BLaER1 treated with 17β-estradiol and CSF1 and Interleukin-3, amounts not matched to agents 10 nM and 100 nM (cell line): ENCODE measurements at regions not wholly inside any gene's neighbourhood (a gene's known extent, or its start where the extent isn't known, plus 50 kb on each side); places are given as distances from the start of the nearest gene placed in this dataset.

Experiments
- H3K27ac ChIP-seq, 11 experiments: shearing (Covaris generic); formaldehyde crosslinking; 2 replicates each; pipeline ENCODE4 v1.8.1; 2022
- H3K27me3 ChIP-seq, 11 experiments: shearing (Covaris generic); formaldehyde crosslinking; 2 replicates each; pipeline ENCODE4 v1.8.1; 2022
- H3K36me3 ChIP-seq, 11 experiments: shearing (Covaris generic); formaldehyde crosslinking; 2 replicates each; pipeline ENCODE4 v1.8.1; 2022
- H3K4me1 ChIP-seq, 10 experiments: shearing (Covaris generic); formaldehyde crosslinking; 2 replicates each; pipeline ENCODE4 v1.8.1; 2022
- H3K4me2 ChIP-seq, 11 experiments: shearing (Covaris generic); formaldehyde crosslinking; 2 replicates each; pipeline ENCODE4 v1.8.1; 2022
- H3K4me3 ChIP-seq, 10 experiments: shearing (Covaris generic); formaldehyde crosslinking; 2 replicates each; pipeline ENCODE4 v1.8.1; 2022
- H3K9ac ChIP-seq, 11 experiments: shearing (Covaris generic); formaldehyde crosslinking; 2 replicates each; pipeline ENCODE4 v1.8.1; 2022
- H3K9me3 ChIP-seq, 11 experiments: shearing (Covaris generic); formaldehyde crosslinking; replicated peaks in 1 of 11; 2 replicates each; pipeline ENCODE4 v1.8.1; 2022
- H4K20me1 ChIP-seq, 11 experiments: shearing (Covaris generic); formaldehyde crosslinking; 2 replicates each; pipeline ENCODE4 v1.8.1; 2022
- Cebpa-rat ChIP-seq, 11 experiments: shearing (Covaris generic); IDR thresholded peaks; 2 replicates each; pipeline ENCODE4 v1.8.1; 2022

GRCh38 chr6:48837744-48838143 is 625.3 kb downstream of the MMUT start:
- peaks cover 25 to 39% (median 28%) of the 10 kb centered on the region in 11 experiments for H3K9me3 ChIP-seq
- no peak overlapping the region for H3K9ac ChIP-seq
- H3K4me3 ChIP-seq: no peak overlapping the region
- H3K4me1 ChIP-seq: peaks cover 0 to 19% (median 0%) of the 10 kb centered on the region in 10 experiments; a peak in 7 of 20 replicates
- no peak for TF ChIP-seq Cebpa-rat (IDR thresholded peaks at IDR 0.05)
- H3K36me3 ChIP-seq: no peaks in the 10 kb centered on the region
- H4K20me1 ChIP-seq: no peaks in the 10 kb centered on the region
- H3K4me2 ChIP-seq: no peak overlapping the region
- H3K27ac ChIP-seq: no peak overlapping the region
- H3K27me3 ChIP-seq: no peaks in the 10 kb centered on the region

GRCh38 chr6:48835421-48835958 is 627.6 kb downstream of the MMUT start:
- no peak overlapping the region for H3K4me3 ChIP-seq
- H3K9ac ChIP-seq: 0 out of 22 replicates have a peak overlapping the region, but pooled peaks of 1 of the 11 experiments have one; percentile 15
- H4K20me1 ChIP-seq: no peaks in the 10 kb centered on the region
- peak overlapping the region in 3 of 11 experiments; percentile 13 to 60 (median 44); a peak in 4 of 22 replicates for H3K27ac ChIP-seq
- no peaks in the 10 kb centered on the region for H3K36me3 ChIP-seq
- H3K9me3 ChIP-seq: peaks cover 2 to 16% (median 6%) of the 10 kb centered on the region in 11 experiments; a peak in 21 of 22 replicates
- peaks cover 0 to 19% (median 0%) of the 10 kb centered on the region in 10 experiments; a peak in 7 of 20 replicates for H3K4me1 ChIP-seq
- H3K4me2 ChIP-seq: peak overlapping the region in 3 of 11 experiments; percentile 4 to 55 (median 54); a peak in 5 of 22 replicates
- TF ChIP-seq Cebpa-rat (IDR thresholded peaks at IDR 0.05): no peak
- no peaks in the 10 kb centered on the region for H3K27me3 ChIP-seq

- no peak for TF ChIP-seq Cebpa-rat (IDR thresholded peaks at IDR 0.05)
- Histone ChIP-seq H3K36me3 (no peaks in the 10 kb centered on the region), H3K27ac (peak overlapping the region in 4 of 11 experiments; percentile 30 to 61 (median 52); a peak in 7 of 22 replicates), H3K4me1 (peaks cover 0 to 19% (median 0%) of the 10 kb centered on the region in 10 experiments; a peak in 7 of 20 replicates), H4K20me1 (no peaks in the 10 kb centered on the region), H3K4me2 (peak overlapping the region in 3 of 11 experiments; percentile 4 to 54 (median 36); a peak in 4 of 22 replicates), H3K4me3 (no peak overlapping the region), H3K9ac (peak overlapping the region in 2 of 11 experiments; percentile 9 to 15; a peak in 1 of 22 replicates), H3K9me3 (peaks cover 0 to 9% (median 0%) of the 10 kb centered on the region in 11 experiments; a peak in 4 of 22 replicates), H3K27me3 (no peaks in the 10 kb centered on the region)
Observed at GRCh38 chr6:48834706-48835105, 628.3 kb downstream of the MMUT start.

- Histone ChIP-seq H4K20me1 (no peaks in the 10 kb centered on the region), H3K27me3 (no peaks in the 10 kb centered on the region), H3K9me3 (0 out of 22 replicates have a peak, but pooled peaks cover 0 to under 1% (median 0%) of the 10 kb centered on the region in 11 experiments), H3K9ac (no peak overlapping the region), H3K4me3 (no peak overlapping the region), H3K27ac (no peak overlapping the region), H3K4me1 (peaks cover 0 to 19% (median 0%) of the 10 kb centered on the region in 10 experiments; a peak in 7 of 20 replicates), H3K4me2 (no peak overlapping the region), H3K36me3 (no peaks in the 10 kb centered on the region)
- no peak for TF ChIP-seq Cebpa-rat (IDR thresholded peaks at IDR 0.05)
Observed at GRCh38 chr6:48833916-48834315, 629.1 kb downstream of the MMUT start.

GRCh38 chr6:48826901-48827701 is 636.0 kb downstream of the MMUT start:
- Histone ChIP-seq H3K9me3 (no peaks in the 10 kb centered on the region), H3K36me3 (no peaks in the 10 kb centered on the region), H3K4me1 (peaks cover 0 to 12% (median 0%) of the 10 kb centered on the region in 10 experiments; a peak in 3 of 20 replicates), H3K27me3 (no peaks in the 10 kb centered on the region), H3K4me3 (no peak overlapping the region), H3K27ac (peak overlapping the region in 2 of 11 experiments; percentile 39 to 61; a peak in 4 of 22 replicates), H3K9ac (no peak overlapping the region; a peak in 1 of 22 replicates), H4K20me1 (no peaks in the 10 kb centered on the region), H3K4me2 (peak overlapping the region in 3 of 11 experiments; percentile 4 to 29 (median 10); a peak in 4 of 22 replicates)
- no peak for TF ChIP-seq Cebpa-rat (IDR thresholded peaks at IDR 0.05)

- TF ChIP-seq Cebpa-rat (IDR thresholded peaks at IDR 0.05): no peak
- Histone ChIP-seq H3K36me3 (no peaks in the 10 kb centered on the region), H3K4me1 (peaks cover 0 to 12% (median 0%) of the 10 kb centered on the region in 10 experiments; a peak in 3 of 20 replicates), H3K27me3 (no peaks in the 10 kb centered on the region), H3K9ac (no peak overlapping the region), H3K27ac (peak overlapping the region in 1 of 11 experiments; percentile 61; a peak in 2 of 22 replicates), H3K4me3 (no peak overlapping the region), H3K9me3 (no peaks in the 10 kb centered on the region), H4K20me1 (no peaks in the 10 kb centered on the region), H3K4me2 (no peak overlapping the region)
Observed at GRCh38 chr6:48826152-48826515, 636.9 kb downstream of the MMUT start.

- no peak overlapping the region for H3K4me2 ChIP-seq
- H3K4me1 ChIP-seq: peaks cover 0 to 12% (median 0%) of the 10 kb centered on the region in 10 experiments; a peak in 3 of 20 replicates
- H3K4me3 ChIP-seq: no peak overlapping the region
- H3K9me3 ChIP-seq: no peaks in the 10 kb centered on the region
- H3K27me3 ChIP-seq: no peaks in the 10 kb centered on the region
- H3K27ac ChIP-seq: no peak overlapping the region
- TF ChIP-seq Cebpa-rat (IDR thresholded peaks at IDR 0.05): no peak
- H3K36me3 ChIP-seq: no peaks in the 10 kb centered on the region
- H4K20me1 ChIP-seq: no peaks in the 10 kb centered on the region
- no peak overlapping the region for H3K9ac ChIP-seq
Observed at GRCh38 chr6:48825501-48826151, 637.4 kb downstream of the MMUT start.

GRCh38 chr6:48818052-48818412 is 645.0 kb downstream of the MMUT start:
- H3K4me1 ChIP-seq: no peaks in the 10 kb centered on the region
- H3K36me3 ChIP-seq: no peaks in the 10 kb centered on the region
- H4K20me1 ChIP-seq: no peaks in the 10 kb centered on the region
- no peak overlapping the region for H3K27ac ChIP-seq
- no peaks in the 10 kb centered on the region for H3K9me3 ChIP-seq
- no peak overlapping the region for H3K4me3 ChIP-seq
- no peak for TF ChIP-seq Cebpa-rat (IDR thresholded peaks at IDR 0.05)
- H3K4me2 ChIP-seq: no peak overlapping the region
- no peak overlapping the region for H3K9ac ChIP-seq
- no peaks in the 10 kb centered on the region for H3K27me3 ChIP-seq
